HCT116 (cell line): ENCODE measurements at regions not wholly inside any gene's neighbourhood (a gene's known extent, or its start where the extent isn't known, plus 50 kb on each side); places are given as distances from the start of the nearest gene placed in this dataset.

Source experiments
- ATAC-seq: fragments of 200-7000 bp; cut with Tn5 transposase; 2 replicates; pipeline ENCODE4 v1.9.1; 2020; ENCODE audit warnings: mild to moderate bottlenecking, moderate library complexity
- BruUV-seq: library from RNA; stranded (reverse); fragments of 400-500 nt; replicated peaks from 2 replicates; lab custom pipeline; 2021; lab: Mats Ljungman, UMichigan
- CTCF ChIA-PET: fragments of 300-600 bp; sonication (Branson Sonifier 250); formaldehyde crosslinking; loops from one replicate; lab custom pipeline; 2021; ENCODE audit warnings: antibody characterized with exemption; lab: Charles Lee
- POLR2A ChIA-PET: fragments of 300-600, 350-600 bp; sonication (Branson Sonifier 250); formaldehyde crosslinking; loops from one replicate; lab custom pipeline; 2021; ENCODE audit warnings: antibody characterized with exemption; lab: Charles Lee
- RAD21 ChIA-PET, 2 experiments: fragments of 300-600 bp; sonication (Branson Sonifier 250); formaldehyde crosslinking; loops; one replicate each; lab custom pipeline; 2023; ENCODE audit warnings: low total read pairs in 2 of 2; ENCODE audit not compliant: uncharacterized antibody in 2 of 2, unreplicated experiment in 2 of 2, low non-redundant PET in 1 of 2; lab: Charles Lee
- DNase-seq: peaks from one replicate; pipeline ENCODE4 v3.0.0-alpha.2; 2010; ENCODE audit warnings: low read depth, low spot score
- H2AFZ ChIP-seq: fragments of 200-600 bp; shearing (Covaris generic), sonication (generic); 2 replicates; pipeline ENCODE4 v1.6.1; 2017; ENCODE audit warnings: low read depth, mixed run types, mixed read lengths, antibody characterized with exemption, low read length; ENCODE audit not compliant: poor library complexity, severe bottlenecking
- H3K27ac ChIP-seq: 2 replicates; pipeline ENCODE4 v1.5.1; 2012; ENCODE audit warnings: low read depth, low read length
- H3K27me3 ChIP-seq: fragments of 200-600 bp; sonication (generic); 2 replicates; pipeline ENCODE4 v1.6.1; 2016; ENCODE audit warnings: mixed run types, low read length, mixed read lengths; ENCODE audit not compliant: insufficient read depth
- H3K36me3 ChIP-seq, 2 experiments: fragments of 200-500 bp in 1 of 2; fragments of 200-600 bp in 1 of 2; sonication (Bioruptor generic) in 1 of 2; sonication (generic) in 1 of 2; 2 replicates each; pipeline versions ENCODE4 v1.5.1 to v1.6.1; 2014 to 2016; ENCODE audit warnings: low read length in 2 of 2, inconsistent platforms in 1 of 2, mixed read lengths in 1 of 2, mixed run types in 1 of 2; ENCODE audit not compliant: insufficient read depth in 2 of 2, control insufficient read depth in 1 of 2
- H3K4me1 ChIP-seq, 2 experiments: fragments of 200-600 bp in 1 of 2; sonication (generic) in 1 of 2; 2 replicates each; pipeline versions ENCODE4 v1.5.1 to v1.6.1; 2012 to 2017; ENCODE audit warnings: low read length in 2 of 2, inconsistent platforms in 1 of 2, mild to moderate bottlenecking in 1 of 2, mixed read lengths in 1 of 2, mixed run types in 1 of 2, moderate library complexity in 1 of 2; ENCODE audit not compliant: insufficient read depth in 2 of 2, control insufficient read depth in 1 of 2
- H3K4me2 ChIP-seq: fragments of 200-600 bp; sonication (generic); 2 replicates; pipeline ENCODE4 v1.6.1; 2017; ENCODE audit warnings: mixed run types, low read length, mixed read lengths
- H3K4me3 ChIP-seq, 2 experiments: fragments of 200-600 bp in 1 of 2; sonication (generic) in 1 of 2; replicated peaks in 1 of 2; 2 replicates each; pipeline ENCODE4 v1.5.1; 2011 to 2016; ENCODE audit warnings: low read length in 2 of 2, control low read depth in 1 of 2, low read depth in 1 of 2, mild to moderate bottlenecking in 1 of 2, mixed read lengths in 1 of 2, mixed run types in 1 of 2
- H3K79me2 ChIP-seq: fragments of 200-600 bp; sonication (generic); 2 replicates; pipeline ENCODE4 v1.6.1; 2017; ENCODE audit warnings: mild to moderate bottlenecking, mixed run types, low read length, moderate library complexity, mixed read lengths; ENCODE audit not compliant: insufficient read depth
- H3K9ac ChIP-seq: fragments of 200-600 bp; sonication (generic); 2 replicates; pipeline ENCODE4 v1.6.1; 2016; ENCODE audit warnings: low read length, mixed read lengths
- H3K9me2 ChIP-seq: fragments of 200-600 bp; sonication (generic), shearing (Covaris generic); 2 replicates; pipeline ENCODE4 v1.6.1; 2017; ENCODE audit warnings: mixed run types, mild to moderate bottlenecking, moderate library complexity; ENCODE audit not compliant: insufficient read depth
- H3K9me3 ChIP-seq, 2 experiments: fragments of 200-500 bp in 1 of 2; fragments of 200-600 bp in 1 of 2; sonication (Bioruptor generic) in 1 of 2; sonication (generic) in 1 of 2; 2 replicates each; pipeline ENCODE4 v1.6.1; 2014 to 2017; ENCODE audit warnings: low read length in 2 of 2, mixed read lengths in 2 of 2, inconsistent platforms in 1 of 2, low read depth in 1 of 2, mild to moderate bottlenecking in 1 of 2, mixed run types in 1 of 2, moderate library complexity in 1 of 2; ENCODE audit not compliant: control insufficient read depth in 1 of 2, insufficient read depth in 1 of 2
- H4K20me1 ChIP-seq: fragments of 200-600 bp; sonication (generic), shearing (Covaris generic); 2 replicates; pipeline ENCODE4 v1.6.1; 2017; ENCODE audit warnings: mixed run types, mild to moderate bottlenecking, moderate library complexity; ENCODE audit not compliant: insufficient read depth
- CBX3 ChIP-seq: IDR thresholded peaks from 2 replicates; pipeline ENCODE4 v1.6.1; 2012; ENCODE audit warnings: low read depth
- EGR1 ChIP-seq: IDR thresholded peaks from 2 replicates; pipeline ENCODE4 v1.6.1; 2012; ENCODE audit warnings: low read depth
- ELF1 ChIP-seq: IDR thresholded peaks from 2 replicates; pipeline ENCODE4 v1.6.1; 2012; ENCODE audit warnings: low read depth, borderline replicate concordance
- EZH2 ChIP-seq: fragments of 200-600 bp; sonication (generic); IDR thresholded peaks from 2 replicates; pipeline ENCODE4 v1.6.1; 2017; ENCODE audit warnings: antibody characterized with exemption, mixed run types
- EZH2phosphoT487 ChIP-seq: fragments of 200-600 bp; IDR thresholded peaks from 2 replicates; pipeline ENCODE4 v1.6.1; 2018; ENCODE audit warnings: antibody characterized with exemption, borderline replicate concordance
- FOSL1 ChIP-seq: IDR thresholded peaks from 2 replicates; pipeline ENCODE4 v1.6.1; 2012; ENCODE audit warnings: low read depth
- JUND ChIP-seq: IDR thresholded peaks from 2 replicates; pipeline ENCODE4 v1.6.1; 2012
- MAX ChIP-seq: IDR thresholded peaks from 2 replicates; pipeline ENCODE4 v1.6.1; 2012
- RAD21 ChIP-seq: IDR thresholded peaks from 2 replicates; pipeline ENCODE4 v1.6.1; 2012; ENCODE audit warnings: low read depth, mild to moderate bottlenecking
- REST ChIP-seq: IDR thresholded peaks from 2 replicates; pipeline ENCODE4 v1.6.1; 2012; ENCODE audit warnings: low read depth
- SIN3A ChIP-seq: IDR thresholded peaks from 2 replicates; pipeline ENCODE4 v1.6.1; 2012; ENCODE audit warnings: low read depth
- SP1 ChIP-seq: IDR thresholded peaks from 2 replicates; pipeline ENCODE4 v1.6.1; 2012; ENCODE audit warnings: low read depth
- SRF ChIP-seq: IDR thresholded peaks from 2 replicates; pipeline ENCODE4 v1.6.1; 2012; ENCODE audit warnings: low read depth
- TCF7L2 ChIP-seq: IDR thresholded peaks from 2 replicates; pipeline ENCODE4 v1.7.0; 2011; ENCODE audit warnings: borderline replicate concordance, inconsistent platforms; ENCODE audit not compliant: insufficient read depth, insufficient read length; ENCODE audit errors: extremely low read depth
- YY1 ChIP-seq: IDR thresholded peaks from 2 replicates; pipeline ENCODE4 v1.6.1; 2011; ENCODE audit warnings: low read length, low read depth, moderate library complexity, mild to moderate bottlenecking; ENCODE audit not compliant: insufficient replicate concordance; ENCODE audit errors: extremely low read depth
- ZBTB33 ChIP-seq: IDR thresholded peaks from 2 replicates; pipeline ENCODE4 v1.6.1; 2011; ENCODE audit warnings: mild to moderate bottlenecking, low read length, moderate library complexity; ENCODE audit not compliant: insufficient replicate concordance; ENCODE audit errors: extremely low read depth
- ZFX ChIP-seq: fragments of 450-650 bp; IDR thresholded peaks from 2 replicates; pipeline ENCODE4 v1.6.1; 2017
- ZNF274 ChIP-seq: fragments of 200-500 bp; sonication (Bioruptor generic); IDR thresholded peaks from 2 replicates; pipeline ENCODE4 v1.6.1; 2014; ENCODE audit warnings: mild to moderate bottlenecking, low read depth, low read length, inconsistent platforms
- intact Hi-C: fragments of 100-400 bp; cut with micrococcal nuclease; formaldehyde crosslinking; loops from 2 replicates; pipeline ENCODE4 v1.10.0; 2022

GRCh38 chr2:66110608-66111007, 324.3 kb upstream of the MEIS1 start:
- ATAC-seq = no peak
- BruUV-seq = no TSS peak
- H3K79me2 ChIP-seq = no peaks in the 10 kb centered on the region
- H4K20me1 ChIP-seq = no peaks in the 10 kb centered on the region
- no peak overlapping the region for H3K4me3 ChIP-seq
- H3K9ac ChIP-seq = no peak overlapping the region
- DNase-seq = no peak
- no peaks in the 10 kb centered on the region for H3K9me3 ChIP-seq
- H2AFZ ChIP-seq = no peak overlapping the region
- intact Hi-C loops = no loop called here
- ChIA-PET RAD21 (no interaction called here), CTCF (no interaction called here), POLR2A (no interaction called here)
- no peaks in the 10 kb centered on the region for H3K9me2 ChIP-seq
- no peak overlapping the region for H3K27ac ChIP-seq
- no peaks in the 10 kb centered on the region for H3K36me3 ChIP-seq
- H3K4me1 ChIP-seq = no peaks in the 10 kb centered on the region
- TF ChIP-seq EGR1 (no peak), YY1 (no peak), JUND (no peak), TCF7L2 (no peak), ZBTB33 (no peak), ZFX (no peak), RAD21 (no peak), SRF (no peak), CBX3 (no peak), EZH2phosphoT487 (no peak), FOSL1 (no peak), MAX (no peak), REST (no peak), EZH2 (no peak), SP1 (no peak), ELF1 (no peak), ZNF274 (no peak), SIN3A (no peak)
- H3K27me3 ChIP-seq = peaks cover 6% of the 10 kb centered on the region; the same call in 1 of the 2 replicates
- H3K4me2 ChIP-seq = no peak overlapping the region
